Dendritic cell treated with granulocyte-macrophage colony-stimulating factor and Interleukin-4, amounts not matched to agents 40 ng/mL and 50 ng/mL, for 4 days (primary cell): ENCODE measurements at regions not wholly inside any gene's neighbourhood (a gene's known extent, or its start where the extent isn't known, plus 50 kb on each side); places are given as distances from the start of the nearest gene placed in this dataset.
A peak's percentile ranks its signal among the peaks of the same experiment; 100 is the strongest.

ENCODE experiments used
- H3K27ac Mint-ChIP-seq: one replicate; pipeline ENCODE4 v1.8.0; 2022; ENCODE audit warnings: mild to moderate bottlenecking, mixed read lengths
- H3K27me3 Mint-ChIP-seq: one replicate; pipeline ENCODE4 v1.8.0; 2022; ENCODE audit warnings: mild to moderate bottlenecking, mixed read lengths
- H3K36me3 Mint-ChIP-seq: one replicate; pipeline ENCODE4 v1.8.0; 2022; ENCODE audit warnings: low read depth, mixed read lengths
- H3K4me1 Mint-ChIP-seq: one replicate; pipeline ENCODE4 v1.8.0; 2022; ENCODE audit warnings: low read depth, mixed read lengths
- H3K4me3 Mint-ChIP-seq: one replicate; pipeline ENCODE4 v1.8.0; 2022; ENCODE audit warnings: mild to moderate bottlenecking, moderate library complexity, mixed read lengths
- H3K9me3 Mint-ChIP-seq: one replicate; pipeline ENCODE4 v1.8.0; 2022; ENCODE audit warnings: mixed read lengths
- intact Hi-C: fragments of 100-400 bp; cut with micrococcal nuclease; formaldehyde crosslinking; loops from one replicate; pipeline ENCODE4 v1.15.0; 2022

DNA sequence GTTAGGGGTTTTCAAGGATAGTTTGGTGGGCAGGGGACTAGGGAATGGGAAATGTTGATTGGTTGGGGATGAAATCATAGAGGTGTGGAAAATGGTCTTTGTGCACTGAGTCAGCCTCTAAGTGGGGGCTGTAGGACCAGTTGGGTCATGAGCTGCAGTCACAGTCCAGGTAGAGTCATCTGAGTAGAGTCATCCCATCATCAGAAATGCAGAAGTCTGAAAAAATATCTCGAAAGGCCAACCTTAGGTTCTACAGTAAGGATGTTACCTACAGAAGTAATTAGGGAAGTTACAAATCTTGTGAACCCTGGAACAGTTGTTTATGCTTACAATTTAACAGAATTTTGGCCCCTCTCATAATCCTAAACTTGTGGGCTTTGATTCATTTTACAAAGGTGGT lies 63.4 kb upstream of the AP1S2 start:
- Mint-ChIP-seq H3K4me3 (no peak overlapping the region), H3K27me3 (no peaks in the 10 kb centered on the region), H3K27ac (no peak overlapping the region), H3K9me3 (no peaks in the 10 kb centered on the region), H3K36me3 (no peaks in the 10 kb centered on the region), H3K4me1 (peaks cover 36% of the 10 kb centered on the region)
- intact Hi-C loops: no loop called here

DNA sequence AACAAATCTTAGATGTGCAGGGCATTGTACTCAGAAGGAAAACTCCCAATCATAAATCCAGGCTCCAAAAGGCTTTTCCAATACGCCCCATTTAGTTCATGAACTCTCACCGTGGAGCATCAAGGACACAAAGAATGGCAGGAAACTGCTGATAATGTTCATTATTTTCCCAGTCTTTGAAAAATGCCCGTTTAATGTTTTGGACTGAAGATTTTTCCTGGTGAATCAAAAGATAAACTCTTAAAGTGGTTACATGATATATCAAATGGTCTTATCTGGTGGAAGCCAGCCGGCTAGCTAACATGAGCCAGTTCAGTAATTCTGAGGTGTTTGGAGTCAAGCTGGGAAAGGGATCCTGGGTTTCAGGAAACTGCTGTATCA lies 62.1 kb upstream of the AP1S2 start:
- intact Hi-C loops: no loop called here
- H3K4me3 Mint-ChIP-seq: no peak overlapping the region
- peak overlapping the region; percentile 64 for H3K27ac Mint-ChIP-seq
- no peaks in the 10 kb centered on the region for H3K9me3 Mint-ChIP-seq
- peaks cover 41% of the 10 kb centered on the region for H3K4me1 Mint-ChIP-seq
- H3K36me3 Mint-ChIP-seq: no peaks in the 10 kb centered on the region
- H3K27me3 Mint-ChIP-seq: no peaks in the 10 kb centered on the region

DNA sequence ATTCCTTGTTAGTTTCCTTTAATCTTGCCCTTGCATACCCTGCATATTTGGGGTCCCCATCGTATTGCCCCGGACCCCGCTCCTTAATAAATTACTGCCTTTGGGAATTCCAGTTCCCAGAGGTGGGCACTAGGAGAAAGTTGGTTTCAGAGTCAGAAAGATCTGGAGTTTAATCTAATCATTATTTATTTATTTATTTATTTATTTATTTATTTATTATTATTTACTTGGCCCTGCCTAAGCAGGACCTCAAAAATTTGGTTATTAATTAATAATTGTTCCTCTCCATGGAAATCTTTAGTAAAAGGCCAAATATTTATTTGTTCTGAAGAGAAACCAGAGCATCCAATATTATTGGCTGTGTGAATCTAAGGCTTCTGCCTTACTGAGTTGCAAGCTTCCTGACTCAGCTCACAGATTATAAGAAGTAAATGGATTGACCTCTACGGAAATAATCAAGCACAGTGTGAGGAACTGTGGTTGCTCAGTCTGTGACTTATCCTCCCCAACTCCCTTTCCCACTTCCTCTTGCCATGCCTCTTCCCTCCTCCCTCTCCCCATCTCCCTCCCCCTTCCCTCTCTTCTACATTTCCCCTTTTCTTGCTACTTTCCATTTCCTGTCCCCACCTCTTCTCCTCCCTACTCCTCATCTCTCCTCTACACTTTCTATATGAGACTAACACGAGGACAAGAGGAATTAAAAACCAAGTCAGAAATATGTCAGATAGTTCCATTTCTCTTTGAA lies 61.5 kb upstream of the AP1S2 start:
- H3K36me3 Mint-ChIP-seq: no peaks in the 10 kb centered on the region
- H3K27ac Mint-ChIP-seq: peak overlapping the region; percentile 64

DNA sequence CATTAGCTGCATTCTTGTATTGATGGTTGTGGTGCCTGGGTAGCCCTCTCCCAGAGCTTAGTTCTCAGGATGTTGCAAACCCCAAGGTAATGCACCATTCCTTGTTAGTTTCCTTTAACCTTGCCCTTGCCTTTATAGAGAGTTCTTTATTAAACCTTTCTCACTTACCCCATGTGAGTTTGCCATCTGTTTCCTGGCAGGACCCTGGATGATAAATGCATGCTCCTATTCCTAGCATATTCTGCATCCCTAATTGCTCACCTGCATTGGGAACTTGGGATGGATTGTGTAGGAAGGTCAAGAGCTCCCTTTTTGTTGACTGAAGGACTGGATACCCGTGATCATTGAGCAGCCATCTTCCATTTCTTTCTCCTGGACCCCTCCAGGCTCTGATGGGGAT lies 59.9 kb upstream of the AP1S2 start:
- Mint-ChIP-seq H3K36me3 (no peaks in the 10 kb centered on the region), H3K27me3 (no peaks in the 10 kb centered on the region), H3K9me3 (no peaks in the 10 kb centered on the region), H3K27ac (no peak overlapping the region), H3K4me3 (no peak overlapping the region), H3K4me1 (peaks cover 41% of the 10 kb centered on the region)
- intact Hi-C loops: no loop called here

More for the DNA sequence above, 61.5 kb upstream of the AP1S2 start:
- H3K27me3 Mint-ChIP-seq: no peaks in the 10 kb centered on the region
- H3K4me3 Mint-ChIP-seq: no peak overlapping the region
- no peaks in the 10 kb centered on the region for H3K9me3 Mint-ChIP-seq
- peaks cover 41% of the 10 kb centered on the region for H3K4me1 Mint-ChIP-seq
- intact Hi-C loops: no loop called here

DNA sequence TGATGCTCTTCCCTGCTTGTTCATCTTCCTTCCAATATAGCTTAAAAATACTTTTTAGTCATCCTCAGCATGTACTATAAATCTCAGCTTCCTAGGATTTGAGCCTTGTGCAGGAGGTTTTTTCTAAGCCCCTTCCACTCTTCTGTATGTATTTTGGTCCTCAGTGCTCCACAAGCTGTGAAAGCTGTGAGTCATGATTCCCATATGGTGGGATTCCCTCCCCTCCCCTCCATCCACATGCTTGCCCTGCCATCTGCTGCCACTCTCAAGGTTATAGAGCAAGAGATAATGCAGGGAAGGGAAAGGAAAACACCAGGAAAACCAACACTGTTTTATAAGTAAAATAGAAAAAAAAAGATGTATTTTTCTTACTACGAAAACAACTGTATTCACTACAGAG lies 58.5 kb upstream of the AP1S2 start:
- Mint-ChIP-seq H3K36me3 (no peaks in the 10 kb centered on the region), H3K4me1 (peaks cover 42% of the 10 kb centered on the region), H3K4me3 (no peak overlapping the region), H3K27ac (peak overlapping the region; percentile 32), H3K9me3 (no peaks in the 10 kb centered on the region), H3K27me3 (no peaks in the 10 kb centered on the region)
- intact Hi-C loops: no loop called here

DNA sequence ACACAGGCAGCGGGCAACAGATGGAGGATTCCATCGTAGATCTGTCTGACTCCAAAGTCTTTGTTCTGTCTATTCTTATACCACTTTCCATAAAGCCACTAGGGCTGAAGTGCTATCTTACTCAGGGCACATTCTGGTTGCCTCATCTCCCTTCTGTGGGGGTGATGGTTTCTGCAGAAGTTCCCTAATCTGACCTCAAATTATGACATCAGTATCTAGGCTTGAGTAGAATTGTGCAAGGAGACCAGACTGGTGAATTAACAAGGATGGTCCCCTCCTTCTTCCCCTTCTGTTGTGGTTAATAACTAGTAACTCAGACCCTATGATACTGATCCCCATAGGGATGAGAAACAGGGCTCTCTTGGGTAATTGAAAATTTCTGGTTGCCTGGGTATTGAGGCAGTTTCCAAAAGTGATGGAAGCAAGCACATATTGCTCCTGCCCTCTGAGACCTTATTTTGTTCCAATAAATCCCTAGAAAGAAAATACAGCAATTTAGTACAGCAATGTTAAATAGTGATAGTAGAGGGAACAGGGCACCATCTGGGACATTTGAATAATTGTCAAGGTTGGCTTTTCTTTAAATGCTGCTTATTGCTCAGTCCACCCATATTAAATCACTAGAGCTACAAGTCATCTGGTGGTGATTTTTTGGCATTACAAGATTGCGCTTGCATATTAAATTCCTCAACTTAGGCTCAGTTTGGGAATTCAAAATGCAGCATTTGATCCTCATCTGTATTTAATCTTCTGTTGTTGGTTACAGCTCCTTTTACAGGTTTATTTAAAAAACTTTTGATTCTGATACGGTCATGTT lies 57.3 kb upstream of the AP1S2 start:
- H3K36me3 Mint-ChIP-seq: no peaks in the 10 kb centered on the region
- peak overlapping the region; percentile 37 for H3K27ac Mint-ChIP-seq
- H3K4me3 Mint-ChIP-seq: no peak overlapping the region
- intact Hi-C loops: loop anchor here (1.0 to 2.0 kb wide), 2 partner anchors 29 to 57 kb away; partner anchors contain the start of gene AP1S2
- no peaks in the 10 kb centered on the region for H3K27me3 Mint-ChIP-seq
- H3K4me1 Mint-ChIP-seq: peaks cover 31% of the 10 kb centered on the region
- no peaks in the 10 kb centered on the region for H3K9me3 Mint-ChIP-seq

DNA sequence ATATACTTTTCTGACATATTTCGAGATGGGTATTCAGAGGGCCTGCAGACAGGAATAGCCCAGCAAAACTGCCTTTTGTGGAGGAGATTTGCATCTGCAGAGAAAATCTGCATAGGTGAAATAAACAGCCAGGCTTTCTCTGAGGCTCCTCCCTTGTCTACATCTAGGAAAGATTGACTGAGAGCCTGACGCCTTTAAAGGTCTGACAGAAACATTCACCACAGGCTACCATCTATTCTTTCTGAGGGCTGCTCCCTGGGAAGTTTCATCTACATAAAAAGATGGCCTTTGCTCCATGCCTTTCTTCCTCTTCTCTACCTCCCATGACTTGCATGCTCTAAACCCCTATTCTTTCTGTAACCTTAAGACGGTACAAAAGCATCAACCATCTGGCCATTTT lies 55.0 kb upstream of the AP1S2 start:
- no peak overlapping the region for H3K4me3 Mint-ChIP-seq
- intact Hi-C loops: loop anchor here (2.0 kb wide), 1 partner anchor 55 kb away; the partner anchor contains the start of gene AP1S2
- H3K9me3 Mint-ChIP-seq: no peaks in the 10 kb centered on the region
- no peak overlapping the region for H3K27ac Mint-ChIP-seq
- no peaks in the 10 kb centered on the region for H3K36me3 Mint-ChIP-seq
- H3K27me3 Mint-ChIP-seq: no peaks in the 10 kb centered on the region
- H3K4me1 Mint-ChIP-seq: peaks cover 23% of the 10 kb centered on the region

DNA sequence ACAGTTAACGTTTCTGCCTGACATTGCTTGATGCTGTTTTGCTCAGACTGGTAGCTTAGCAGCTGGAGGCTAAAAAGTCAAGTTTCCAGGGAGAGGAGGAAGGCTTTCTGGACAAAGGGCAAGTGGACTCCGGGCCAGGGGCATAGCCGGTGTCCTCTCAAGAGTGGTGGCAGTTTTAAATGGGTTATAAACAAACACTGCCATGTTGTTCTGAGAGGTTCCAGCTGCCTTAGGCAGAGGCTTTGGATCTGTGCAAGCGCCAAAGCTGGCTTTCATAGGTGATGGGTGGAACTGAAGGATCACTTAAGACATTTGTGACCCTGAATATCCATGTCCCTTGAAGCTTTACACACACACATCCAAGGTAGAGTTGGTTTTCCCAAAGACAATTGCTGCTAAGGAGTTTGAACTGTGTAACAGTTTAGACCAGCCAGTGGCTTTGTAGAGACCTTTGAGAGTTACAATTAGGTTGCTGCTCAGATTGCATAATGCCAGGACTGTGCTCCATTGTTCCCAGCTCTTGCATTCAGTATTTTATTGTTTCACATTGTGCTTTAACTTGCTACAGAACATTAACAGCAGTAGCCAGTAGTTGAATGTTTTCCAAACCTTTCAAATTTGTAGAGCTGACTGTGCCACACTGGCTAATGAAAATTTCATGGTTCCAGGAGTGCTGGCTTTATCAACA lies 54.1 kb upstream of the AP1S2 start:
- intact Hi-C loops: no loop called here
- Mint-ChIP-seq H3K36me3 (no peaks in the 10 kb centered on the region), H3K4me1 (peaks cover 23% of the 10 kb centered on the region), H3K27me3 (no peaks in the 10 kb centered on the region), H3K27ac (no peak overlapping the region), H3K4me3 (no peak overlapping the region), H3K9me3 (no peaks in the 10 kb centered on the region)

DNA sequence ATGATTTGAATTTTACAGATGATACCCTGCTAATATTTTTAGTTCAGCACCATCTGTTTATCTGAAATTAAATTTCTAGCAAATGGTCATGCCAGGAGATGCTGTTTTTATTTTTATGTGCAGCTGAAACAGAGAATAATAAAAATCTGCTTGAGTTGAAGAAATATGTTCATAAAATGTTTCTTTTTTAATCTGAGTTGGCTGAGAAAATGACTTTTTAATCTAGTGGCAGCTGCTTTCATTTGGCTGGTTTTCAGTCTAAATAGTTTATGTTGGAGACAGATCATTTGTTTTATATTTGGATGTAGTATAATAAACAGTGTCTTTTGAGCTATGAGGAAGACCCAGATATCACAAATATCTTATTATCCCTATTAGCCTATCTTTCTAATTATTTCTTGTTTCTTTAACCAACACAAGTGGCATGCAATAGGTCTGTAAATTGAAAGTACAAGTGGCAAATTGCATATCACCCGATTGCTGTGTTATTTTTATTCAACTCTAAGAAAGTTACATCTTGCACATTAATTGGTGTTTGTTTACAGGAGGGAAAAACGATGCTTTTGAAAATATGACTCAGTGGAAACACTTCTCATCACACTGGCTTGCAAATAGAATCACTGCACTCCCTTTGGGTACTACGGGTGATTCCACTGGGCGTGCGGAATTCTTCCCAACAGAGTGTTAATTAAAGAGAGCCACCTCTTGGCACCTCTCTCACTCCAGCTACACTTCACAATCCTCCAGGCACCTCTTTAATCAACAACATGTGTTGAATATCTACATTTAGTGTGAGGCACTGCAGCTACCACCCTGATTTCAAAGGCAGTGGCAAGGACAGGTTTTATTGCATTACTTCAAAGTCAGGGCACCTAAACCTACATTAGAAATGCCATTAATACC lies 51.7 kb upstream of the AP1S2 start:
- Mint-ChIP-seq H3K36me3 (peaks cover 5% of the 10 kb centered on the region), H3K9me3 (no peaks in the 10 kb centered on the region), H3K4me3 (no peak overlapping the region), H3K27ac (no peak overlapping the region), H3K4me1 (peaks cover 11% of the 10 kb centered on the region), H3K27me3 (no peaks in the 10 kb centered on the region)
- intact Hi-C loops: no loop called here
